Skeletal muscle satellite cell (primary cell): ENCODE measurements at regions not wholly inside any gene's neighbourhood (a gene's known extent, or its start where the extent isn't known, plus 50 kb on each side); places are given as distances from the start of the nearest gene placed in this dataset.

Source experiments
- H3K27me3 ChIP-seq: 2 replicates; pipeline ENCODE4 v1.7.0; 2013; ENCODE audit warnings: low read length; ENCODE audit not compliant: control insufficient read depth, insufficient read depth
- H3K36me3 ChIP-seq: 2 replicates; pipeline ENCODE4 v1.7.0; 2013; ENCODE audit warnings: mild to moderate bottlenecking, control low read depth, low read length; ENCODE audit not compliant: insufficient read depth
- H3K4me1 ChIP-seq: 2 replicates; pipeline ENCODE4 v1.7.0; 2013; ENCODE audit warnings: low read length; ENCODE audit not compliant: control insufficient read depth, insufficient read depth
- H3K4me2 ChIP-seq: 2 replicates; pipeline ENCODE4 v1.7.0; 2013; ENCODE audit warnings: mild to moderate bottlenecking, low read length
- H3K4me3 ChIP-seq: 2 replicates; pipeline ENCODE4 v1.7.0; 2013; ENCODE audit warnings: low read length
- H3K9ac ChIP-seq: 2 replicates; pipeline ENCODE4 v1.7.0; 2013; ENCODE audit warnings: mild to moderate bottlenecking, low read depth, low read length, moderate library complexity
- H3K9me3 ChIP-seq: replicated peaks from 2 replicates; pipeline ENCODE4 v1.7.0; 2013; ENCODE audit warnings: mild to moderate bottlenecking, control low read depth, low read length

- no peaks in the 10 kb centered on the region for H3K4me1 ChIP-seq
- H3K9me3 ChIP-seq: no peaks in the 10 kb centered on the region
- H3K27me3 ChIP-seq: no peaks in the 10 kb centered on the region
- H3K4me3 ChIP-seq: no peak overlapping the region
- no peak overlapping the region for H3K9ac ChIP-seq
- no peak overlapping the region for H3K4me2 ChIP-seq
- H3K36me3 ChIP-seq: no peaks in the 10 kb centered on the region
These were observed 270.0 kb upstream of the NAV3 start for GRCh38 chr12:77560714-77561113.

GRCh38 chr12:77559400-77560074 lies 271.2 kb upstream of the NAV3 start:
- Histone ChIP-seq H3K4me2 (no peak overlapping the region), H3K4me1 (no peaks in the 10 kb centered on the region), H3K9me3 (no peaks in the 10 kb centered on the region), H3K4me3 (no peak overlapping the region), H3K9ac (no peak overlapping the region), H3K27me3 (no peaks in the 10 kb centered on the region), H3K36me3 (no peaks in the 10 kb centered on the region)

- Histone ChIP-seq H3K9ac (no peak overlapping the region), H3K36me3 (no peaks in the 10 kb centered on the region), H3K4me3 (no peak overlapping the region), H3K9me3 (no peaks in the 10 kb centered on the region), H3K4me2 (no peak overlapping the region), H3K27me3 (no peaks in the 10 kb centered on the region), H3K4me1 (no peaks in the 10 kb centered on the region)
These were observed 275.6 kb upstream of the NAV3 start for GRCh38 chr12:77555074-77555473.

- no peaks in the 10 kb centered on the region for H3K4me1 ChIP-seq
- H3K36me3 ChIP-seq: no peaks in the 10 kb centered on the region
- no peak overlapping the region for H3K9ac ChIP-seq
- no peaks in the 10 kb centered on the region for H3K9me3 ChIP-seq
- H3K27me3 ChIP-seq: no peaks in the 10 kb centered on the region
- H3K4me3 ChIP-seq: no peak overlapping the region
- no peak overlapping the region for H3K4me2 ChIP-seq
These were observed 276.6 kb upstream of the NAV3 start for GRCh38 chr12:77553976-77554619.

DNA sequence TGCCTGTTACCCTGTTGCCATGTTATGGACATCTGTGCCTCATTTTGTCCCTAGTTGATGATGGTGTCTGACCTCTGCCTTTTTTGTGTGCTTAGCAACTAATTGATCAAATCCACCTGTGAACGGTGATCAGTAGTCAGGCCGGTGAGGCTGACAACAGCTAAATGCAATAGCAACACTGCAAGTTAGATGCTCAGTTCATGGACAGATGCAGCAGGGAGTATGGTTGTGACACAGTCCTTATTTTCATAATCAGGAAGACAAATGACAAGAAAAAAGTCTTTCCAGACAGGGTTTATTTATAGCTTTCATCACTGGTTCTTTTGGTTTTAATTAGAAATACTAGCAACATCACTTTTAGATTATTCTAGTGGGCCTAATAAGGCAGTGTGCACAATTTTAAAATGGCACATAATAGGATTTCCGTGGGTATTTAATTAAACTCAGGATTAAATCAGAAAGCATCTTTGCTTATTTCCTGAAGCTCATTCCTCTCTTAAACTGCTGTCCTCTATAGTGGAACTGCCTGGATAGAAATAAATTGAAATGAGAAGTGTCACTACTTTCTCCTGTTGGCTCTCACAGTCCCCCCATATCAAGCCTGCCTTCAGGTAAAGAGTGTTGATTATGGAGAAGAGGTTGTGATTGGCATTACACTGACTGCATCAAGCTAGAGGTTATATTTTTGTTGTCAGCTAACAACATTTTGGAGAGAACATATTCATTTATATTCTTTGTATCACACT lies 281.1 kb upstream of the NAV3 start:
- H3K4me2 ChIP-seq: no peak overlapping the region
- no peaks in the 10 kb centered on the region for H3K36me3 ChIP-seq
- H3K9ac ChIP-seq: no peak overlapping the region
- no peak overlapping the region for H3K4me3 ChIP-seq
- H3K27me3 ChIP-seq: no peaks in the 10 kb centered on the region
- H3K9me3 ChIP-seq: no peaks in the 10 kb centered on the region
- no peaks in the 10 kb centered on the region for H3K4me1 ChIP-seq

GRCh38 chr12:77548797-77549196 lies 281.9 kb upstream of the NAV3 start:
- Histone ChIP-seq H3K36me3 (no peaks in the 10 kb centered on the region), H3K9me3 (no peaks in the 10 kb centered on the region), H3K27me3 (no peaks in the 10 kb centered on the region), H3K4me2 (no peak overlapping the region), H3K9ac (no peak overlapping the region), H3K4me1 (no peaks in the 10 kb centered on the region), H3K4me3 (no peak overlapping the region)

DNA sequence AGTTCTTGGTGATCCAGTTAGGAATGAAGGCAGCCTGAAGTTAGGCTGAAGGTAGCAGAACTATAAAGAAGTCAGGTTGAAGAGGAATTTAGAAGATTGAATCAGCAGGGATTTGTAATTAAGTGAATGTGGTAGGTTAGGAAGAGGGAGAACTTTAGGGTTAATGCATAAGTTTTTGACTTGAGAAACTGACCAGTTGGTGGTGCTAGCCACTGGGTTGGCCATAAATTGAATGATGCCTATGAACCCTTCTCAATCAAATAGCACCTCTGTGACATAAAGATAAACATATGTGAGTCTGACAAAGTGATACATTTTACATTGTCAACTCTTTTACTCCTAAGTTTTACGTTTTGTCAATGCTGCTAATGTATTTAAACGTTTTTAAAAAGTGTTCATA lies 290.6 kb upstream of the NAV3 start:
- H3K4me1 ChIP-seq: no peaks in the 10 kb centered on the region
- no peak overlapping the region for H3K4me2 ChIP-seq
- no peak overlapping the region for H3K9ac ChIP-seq
- no peak overlapping the region for H3K4me3 ChIP-seq
- no peaks in the 10 kb centered on the region for H3K9me3 ChIP-seq
- no peaks in the 10 kb centered on the region for H3K27me3 ChIP-seq
- no peaks in the 10 kb centered on the region for H3K36me3 ChIP-seq

DNA sequence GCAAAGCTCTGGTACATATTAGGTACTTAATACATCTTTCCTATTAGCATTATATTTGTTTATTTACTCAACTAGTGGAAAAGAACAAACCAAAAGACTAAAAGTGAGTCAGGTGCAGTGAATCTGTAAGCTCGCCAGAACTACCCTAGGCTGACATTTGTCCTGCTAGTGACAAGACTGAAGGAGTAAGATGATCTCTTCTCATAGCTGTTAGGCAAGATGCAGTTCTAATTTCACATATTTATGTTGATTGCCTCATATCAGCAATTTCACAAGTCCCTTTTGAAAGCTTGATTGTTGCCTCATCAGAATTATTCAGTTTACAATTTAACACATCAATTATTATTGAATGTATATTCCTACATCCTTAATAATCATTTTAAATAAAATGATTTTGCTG lies 293.0 kb upstream of the NAV3 start:
- Histone ChIP-seq H3K27me3 (no peaks in the 10 kb centered on the region), H3K4me1 (no peaks in the 10 kb centered on the region), H3K4me3 (no peak overlapping the region), H3K4me2 (no peak overlapping the region), H3K36me3 (no peaks in the 10 kb centered on the region), H3K9me3 (no peaks in the 10 kb centered on the region), H3K9ac (no peak overlapping the region)

- Histone ChIP-seq H3K4me2 (no peak overlapping the region), H3K4me1 (no peaks in the 10 kb centered on the region), H3K4me3 (no peak overlapping the region), H3K36me3 (no peaks in the 10 kb centered on the region), H3K27me3 (no peaks in the 10 kb centered on the region), H3K9ac (no peak overlapping the region), H3K9me3 (no peaks in the 10 kb centered on the region)
These were observed 295.0 kb upstream of the NAV3 start for GRCh38 chr12:77535734-77536133.

DNA sequence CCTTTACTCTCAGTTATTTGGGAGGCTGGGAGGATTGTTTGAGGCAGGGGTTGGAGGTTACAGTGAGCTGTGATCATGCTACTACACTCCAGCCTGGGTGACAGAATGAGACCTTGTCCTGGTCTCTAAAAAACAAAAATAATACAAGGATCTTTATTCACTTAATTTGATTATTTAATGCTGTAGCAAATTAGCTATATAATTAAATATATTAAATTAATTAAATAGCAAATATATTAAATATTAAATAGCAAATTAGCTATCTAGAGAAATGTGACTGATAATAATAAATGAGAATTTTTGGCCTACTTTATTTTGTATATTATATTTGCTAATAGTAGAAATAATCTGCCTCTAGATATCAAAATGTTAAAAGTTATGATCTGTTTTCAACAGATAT lies 298.8 kb upstream of the NAV3 start:
- no peak overlapping the region for H3K4me2 ChIP-seq
- no peaks in the 10 kb centered on the region for H3K9me3 ChIP-seq
- no peak overlapping the region for H3K9ac ChIP-seq
- no peak overlapping the region for H3K4me3 ChIP-seq
- H3K27me3 ChIP-seq: no peaks in the 10 kb centered on the region
- no peaks in the 10 kb centered on the region for H3K36me3 ChIP-seq
- H3K4me1 ChIP-seq: no peaks in the 10 kb centered on the region

DNA sequence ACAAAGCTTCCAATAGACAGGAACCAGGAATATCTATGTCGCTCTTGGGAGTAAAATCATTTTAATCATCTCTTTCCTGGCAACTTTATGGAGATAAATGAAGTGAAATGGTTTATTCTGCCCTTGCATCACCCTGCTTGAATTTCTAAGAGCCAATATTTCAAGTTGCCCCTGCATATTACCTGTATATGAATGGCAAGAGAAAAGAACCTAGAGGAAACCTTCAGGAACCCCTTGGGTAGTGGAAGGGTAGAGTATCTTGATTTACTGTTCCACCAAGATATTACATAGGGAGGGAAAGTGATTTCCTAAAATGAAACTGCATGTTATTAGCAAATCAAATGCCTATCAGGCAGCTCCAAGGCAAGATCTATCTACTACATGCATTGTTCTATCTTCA lies 308.4 kb upstream of the NAV3 start:
- no peaks in the 10 kb centered on the region for H3K27me3 ChIP-seq
- no peak overlapping the region for H3K4me3 ChIP-seq
- H3K9me3 ChIP-seq: no peaks in the 10 kb centered on the region
- no peaks in the 10 kb centered on the region for H3K36me3 ChIP-seq
- H3K4me2 ChIP-seq: no peak overlapping the region
- no peaks in the 10 kb centered on the region for H3K4me1 ChIP-seq
- no peak overlapping the region for H3K9ac ChIP-seq
